SU-DHL-6 (cell line): ENCODE measurements at regions not wholly inside any gene's neighbourhood (a gene's known extent, or its start where the extent isn't known, plus 50 kb on each side); places are given as distances from the start of the nearest gene placed in this dataset.
"Not testable (repeated sequence)": the region's sequence is repeated elsewhere in the genome, so short reads cannot be mapped to it uniquely, and the experiment has no call there.

ENCODE experiments used
- CTCF ChIP-seq: fragments of 200-600 bp; sonication (generic); IDR thresholded peaks from one replicate; pipeline ENCODE4 v1.5.1; 2017; ENCODE audit warnings: antibody characterized with exemption, mild to moderate bottlenecking, low read length, moderate library complexity; ENCODE audit not compliant: insufficient read depth, poor library complexity, severe bottlenecking
- EZH2phosphoT487 ChIP-seq: fragments of 200-600 bp; sonication (generic), shearing (Covaris generic); conservative IDR thresholded peaks from 2 replicates; pipeline ENCODE4 v1.6.1; 2018; ENCODE audit warnings: mild to moderate bottlenecking, antibody characterized with exemption, low read length, moderate library complexity, mixed read lengths

DNA sequence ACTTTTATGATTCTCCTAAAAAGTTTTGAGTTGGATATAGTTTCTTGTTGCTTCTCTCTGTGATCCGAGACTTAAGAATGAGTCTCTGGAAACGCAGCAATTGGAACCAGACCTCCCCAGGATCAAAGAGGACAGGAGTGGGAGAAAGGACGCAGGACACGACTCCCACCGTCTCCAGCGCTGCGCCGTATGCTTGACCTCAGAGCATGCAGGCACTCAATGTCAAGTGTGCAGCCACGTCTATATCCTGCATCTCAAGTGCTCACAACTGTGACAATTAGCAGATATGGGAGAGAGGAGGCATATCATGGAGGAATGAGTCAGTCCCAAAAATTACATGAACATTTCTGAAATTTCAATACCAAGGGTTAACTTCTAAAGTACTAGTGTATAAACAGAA lies 199.0 kb upstream of the PLGLB1 start:
- not testable (repeated sequence) for TF ChIP-seq CTCF, EZH2phosphoT487
